ENCODE measurements at regions not wholly inside any gene's neighbourhood (a gene's known extent, or its start where the extent isn't known, plus 50 kb on each side); places are given as distances from the start of the nearest gene placed in this dataset.

- in situ Hi-C loops (cut with MboI; ENCODE audit: low sequenced_read_pairs in 4 of 4) = no loop called here
- intact Hi-C loops (cut with DNase I; ENCODE audit: low total_unique reads) = no loop called here
- no peak for ATAC-seq
- H3K27me3 ChIP-seq = no peaks in the 10 kb centered on the region
- H3K9me3 ChIP-seq = no peaks in the 10 kb centered on the region
- H3K4me1 ChIP-seq = no peaks in the 10 kb centered on the region
- H3K4me3 ChIP-seq = no peak overlapping the region
- H3K27ac ChIP-seq = no peak overlapping the region
- DNase-seq = no peak
- TF ChIP-seq CTCF (IDR thresholded peaks at IDR 0.05 in 4 of 5, conservative IDR thresholded peaks at IDR 0.05 in 1 of 5) (no peak), POLR2A (IDR thresholded peaks at IDR 0.05) (no peak)
- no peaks in the 10 kb centered on the region for H3K36me3 ChIP-seq
Observed at GRCh38 chr9:1530696-1531095, 480.5 kb downstream of the DMRT2 start.

- H3K4me1 ChIP-seq = no peaks in the 10 kb centered on the region
- no peak overlapping the region for H3K27ac ChIP-seq
- no peaks in the 10 kb centered on the region for H3K9me3 ChIP-seq
- no peaks in the 10 kb centered on the region for H3K36me3 ChIP-seq
- in situ Hi-C loops (cut with MboI; ENCODE audit: low sequenced_read_pairs in 4 of 4) (no loop called here), intact Hi-C loops (cut with DNase I; ENCODE audit: low total_unique reads) (no loop called here)
- no peak overlapping the region for H3K4me3 ChIP-seq
- TF ChIP-seq CTCF (IDR thresholded peaks at IDR 0.05 in 4 of 5, conservative IDR thresholded peaks at IDR 0.05 in 1 of 5) (no peak), POLR2A (IDR thresholded peaks at IDR 0.05) (no peak)
- ATAC-seq (no peak), DNase-seq (no peak)
- H3K27me3 ChIP-seq = no peaks in the 10 kb centered on the region
Observed at GRCh38 chr9:1531424-1531823, 481.3 kb downstream of the DMRT2 start.

- in situ Hi-C loops (cut with MboI; ENCODE audit: low sequenced_read_pairs in 4 of 4) = no loop called here
Observed at GRCh38 chr9:1532171-1532570, 482.0 kb downstream of the DMRT2 start.

DNA sequence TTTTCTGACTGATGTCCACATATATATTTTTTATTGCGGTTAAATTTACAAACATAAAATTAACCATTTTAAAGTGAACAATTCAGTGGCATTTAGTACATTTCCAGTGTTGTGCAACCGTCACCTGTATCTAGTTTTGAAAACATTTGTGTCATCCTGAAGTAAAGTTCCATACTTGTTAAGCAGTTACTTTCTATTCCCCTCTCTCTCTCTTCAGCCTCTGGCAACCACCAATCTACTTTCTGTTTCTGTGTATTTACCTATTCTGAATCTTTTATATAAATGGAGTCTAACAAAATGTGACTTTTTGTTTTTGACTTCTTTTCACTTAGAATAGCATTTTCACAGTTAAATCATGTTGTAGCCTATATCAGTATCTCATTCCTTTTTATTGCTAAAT is 480.1 kb upstream of the SMARCA2 start:
- H3K4me3 ChIP-seq = no peak overlapping the region
- H3K36me3 ChIP-seq = no peaks in the 10 kb centered on the region
- H3K27me3 ChIP-seq = no peaks in the 10 kb centered on the region
- intact Hi-C loops (cut with DNase I; ENCODE audit: low total_unique reads) = no loop called here
- no peak for ATAC-seq
- no peaks in the 10 kb centered on the region for H3K9me3 ChIP-seq
- no peak for DNase-seq
- TF ChIP-seq POLR2A (IDR thresholded peaks at IDR 0.05) (no peak), CTCF (IDR thresholded peaks at IDR 0.05 in 4 of 5, conservative IDR thresholded peaks at IDR 0.05 in 1 of 5) (no peak)
- no peaks in the 10 kb centered on the region for H3K4me1 ChIP-seq
- in situ Hi-C loops (cut with MboI; ENCODE audit: low sequenced_read_pairs in 4 of 4) = no loop called here
- H3K27ac ChIP-seq = no peak overlapping the region

More at GRCh38 chr9:1532171-1532570, 482.0 kb downstream of the DMRT2 start:
- Histone ChIP-seq H3K9me3 (no peaks in the 10 kb centered on the region), H3K27me3 (no peaks in the 10 kb centered on the region), H3K36me3 (no peaks in the 10 kb centered on the region), H3K4me1 (no peaks in the 10 kb centered on the region), H3K27ac (no peak overlapping the region), H3K4me3 (no peak overlapping the region)
- intact Hi-C loops (cut with DNase I; ENCODE audit: low total_unique reads) = no loop called here
- TF ChIP-seq CTCF (IDR thresholded peaks at IDR 0.05 in 4 of 5, conservative IDR thresholded peaks at IDR 0.05 in 1 of 5) = no peak
- no peak for TF ChIP-seq POLR2A (IDR thresholded peaks at IDR 0.05)
- no peak for DNase-seq
- ATAC-seq = no peak

DNA sequence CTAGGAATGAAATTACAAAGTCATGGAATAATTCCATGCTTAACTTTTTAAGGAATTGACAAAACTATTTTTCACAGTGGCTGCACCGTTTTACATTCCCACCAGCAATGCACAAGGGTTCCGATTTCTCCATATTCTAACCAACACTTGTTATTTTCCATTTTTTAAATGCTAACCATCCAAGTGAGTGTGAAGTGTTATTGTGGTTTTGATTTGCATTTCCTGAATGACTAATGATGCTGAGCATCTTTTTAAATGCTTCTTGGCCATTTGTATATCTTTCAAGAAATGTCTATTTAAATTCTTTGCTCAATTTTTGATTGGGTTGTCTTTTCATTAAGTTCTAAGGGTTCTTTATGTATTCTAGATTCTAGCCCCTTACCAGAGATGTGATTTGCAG is 479.5 kb upstream of the SMARCA2 start:
- TF ChIP-seq POLR2A (IDR thresholded peaks at IDR 0.05) = no peak
- H3K4me3 ChIP-seq = no peak overlapping the region
- intact Hi-C loops (cut with DNase I; ENCODE audit: low total_unique reads) (no loop called here), in situ Hi-C loops (cut with MboI; ENCODE audit: low sequenced_read_pairs in 4 of 4) (no loop called here)
- no peak for ATAC-seq
- no peaks in the 10 kb centered on the region for H3K36me3 ChIP-seq
- no peaks in the 10 kb centered on the region for H3K4me1 ChIP-seq
- H3K9me3 ChIP-seq = no peaks in the 10 kb centered on the region
- DNase-seq = no peak
- no peaks in the 10 kb centered on the region for H3K27me3 ChIP-seq
- H3K27ac ChIP-seq = no peak overlapping the region
